HepG2 (cell line): ENCODE measurements at regions not wholly inside any gene's neighbourhood (a gene's known extent, or its start where the extent isn't known, plus 50 kb on each side); places are given as distances from the start of the nearest gene placed in this dataset.

ENCODE experiments used
- FOSL1 ChIP-seq: sonication (generic); formaldehyde crosslinking; IDR thresholded peaks from 2 replicates; pipeline ENCODE4 v1.9.0; 2021; ENCODE audit warnings: missing genetic modification reagents, borderline replicate concordance
- IRF2 ChIP-seq: IDR thresholded peaks from 2 replicates; pipeline ENCODE4 v1.6.1; 2018; ENCODE audit warnings: missing genetic modification reagents, missing compliant biosample characterization
- MED13 ChIP-seq: sonication (generic); formaldehyde crosslinking; IDR thresholded peaks from 2 replicates; pipeline ENCODE4 v1.5.0; 2020; ENCODE audit warnings: missing genetic modification reagents
- MZF1 ChIP-seq: sonication (generic); formaldehyde crosslinking; IDR thresholded peaks from 2 replicates; pipeline ENCODE4 v1.8.1; 2023; ENCODE audit warnings: mild to moderate bottlenecking, missing genetic modification reagents, borderline replicate concordance
- ZBED4 ChIP-seq: sonication (generic); formaldehyde crosslinking; IDR thresholded peaks from 2 replicates; pipeline ENCODE4 v1.4.0; 2020; ENCODE audit warnings: missing genetic modification reagents, borderline replicate concordance
- ZBTB26 ChIP-seq: IDR thresholded peaks from 2 replicates; pipeline ENCODE4 v1.6.1; 2016; ENCODE audit warnings: missing compliant biosample characterization, missing genetic modification reagents, borderline replicate concordance
- ZNF496 ChIP-seq: sonication (generic); formaldehyde crosslinking; IDR thresholded peaks from 2 replicates; pipeline ENCODE4 v1.8.1; 2023; ENCODE audit warnings: mild to moderate bottlenecking, moderate library complexity, missing genetic modification reagents; ENCODE audit not compliant: insufficient replicate concordance
- ZNF567 ChIP-seq: sonication (generic); formaldehyde crosslinking; IDR thresholded peaks from 2 replicates; pipeline ENCODE4 v1.8.1; 2023; ENCODE audit warnings: mild to moderate bottlenecking, missing genetic modification reagents, borderline replicate concordance

DNA sequence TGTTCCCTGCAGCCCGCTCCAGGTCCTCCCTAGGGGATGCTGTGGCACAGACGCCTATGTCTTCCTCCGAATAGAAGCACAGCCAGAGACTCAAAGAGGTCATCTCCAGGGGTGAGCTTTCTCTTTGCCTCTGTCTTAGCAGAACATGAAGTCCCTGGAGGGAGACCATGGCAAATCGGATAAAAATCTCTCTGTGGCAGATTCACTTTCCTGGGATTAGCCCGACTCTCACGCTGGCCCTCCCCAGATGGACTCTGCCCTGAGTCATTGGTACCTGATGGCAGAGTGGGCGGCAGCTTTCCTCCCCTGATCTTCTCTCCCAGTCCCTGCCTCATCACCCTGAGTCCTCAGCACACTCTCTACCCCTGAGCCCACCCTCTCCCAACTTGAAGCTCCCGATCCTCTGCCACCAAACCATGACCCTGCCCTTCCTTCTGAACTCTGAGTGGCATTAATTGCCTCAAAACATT, 58.0 kb upstream of the CCDC167 start (continued):
- TF ChIP-seq ZBED4 (CRISPR knock-in tag) (no peak), ZBTB26 (CRISPR knock-in tag) (no peak), ZNF567 (CRISPR knock-in tag) (no peak), ZNF496 (no peak), MED13 (CRISPR knock-in tag) (no peak), FOSL1 (CRISPR knock-in tag) (no peak), MZF1 (CRISPR knock-in tag) (no peak), IRF2 (CRISPR knock-in tag) (no peak)
